OCI-LY3 (cell line): ENCODE measurements at regions not wholly inside any gene's neighbourhood (a gene's known extent, or its start where the extent isn't known, plus 50 kb on each side); places are given as distances from the start of the nearest gene placed in this dataset.

Experiments used
- CTCF ChIP-seq: fragments of 200-600, 300-600 bp; sonication (generic); IDR thresholded peaks from 2 replicates; pipeline ENCODE4 v1.5.1; 2014; ENCODE audit warnings: antibody characterized with exemption, low read length, low read depth
- EZH2phosphoT487 ChIP-seq: fragments of 200-600 bp; shearing (Covaris generic); IDR thresholded peaks from 2 replicates; pipeline ENCODE4 v1.6.1; 2018; ENCODE audit warnings: antibody characterized with exemption, mixed run types, low read depth

GRCh38 chr20:22465622-22466446, 118.5 kb downstream of the FOXA2 start:
- TF ChIP-seq CTCF (no peak), EZH2phosphoT487 (no peak)
